ENCODE measurements at regions not wholly inside any gene's neighbourhood (a gene's known extent, or its start where the extent isn't known, plus 50 kb on each side); places are given as distances from the start of the nearest gene placed in this dataset.

DNA sequence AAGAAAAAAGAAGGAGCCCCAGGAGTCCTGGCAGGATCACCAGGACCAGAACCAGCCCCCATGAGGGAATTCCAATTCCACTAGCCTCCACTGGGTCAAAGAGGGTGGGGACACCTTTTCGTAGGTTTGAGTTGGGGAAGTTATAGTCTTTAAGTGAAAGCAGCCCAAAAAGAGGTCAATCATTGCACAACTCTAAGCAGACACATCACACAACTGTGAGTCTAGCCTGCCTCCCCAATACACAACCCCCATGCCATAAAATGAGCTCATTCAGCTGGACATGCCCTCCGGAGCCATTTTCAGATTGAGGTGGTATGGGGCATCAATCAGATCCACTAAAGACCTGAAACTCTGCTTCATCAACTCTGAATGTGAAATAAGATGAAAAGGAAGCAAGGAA, 179.9 kb downstream of the NPHP4 start:
- Histone ChIP-seq H3K27ac (ENCODE audit: low read length) (no peak overlapping the region), H3K36me3 (ENCODE audit: insufficient read depth, low read depth, low read length) (no peaks in the 10 kb centered on the region), H3K9me3 (ENCODE audit: insufficient read depth, low read depth, low read length) (no peaks in the 10 kb centered on the region; the same call in 1 of the 2 replicates), H3K9ac (ENCODE audit: low read depth, low read length) (no peak overlapping the region), H3K27me3 (ENCODE audit: insufficient read depth, low read length) (no peaks in the 10 kb centered on the region), H3K4me3 (ENCODE audit: low read length) (no peak overlapping the region), H3K4me1 (ENCODE audit: insufficient read depth, low read length) (no peaks in the 10 kb centered on the region)

- Histone ChIP-seq H3K4me1 (ENCODE audit: insufficient read depth, low read length) (no peaks in the 10 kb centered on the region), H3K36me3 (ENCODE audit: insufficient read depth, low read depth, low read length) (no peaks in the 10 kb centered on the region), H3K9me3 (ENCODE audit: insufficient read depth, low read depth, low read length) (no peaks in the 10 kb centered on the region; the same call in 1 of the 2 replicates), H3K27me3 (ENCODE audit: insufficient read depth, low read length) (no peaks in the 10 kb centered on the region), H3K4me3 (ENCODE audit: low read length) (no peak overlapping the region), H3K9ac (ENCODE audit: low read depth, low read length) (no peak overlapping the region), H3K27ac (ENCODE audit: low read length) (no peak overlapping the region)
Measured at GRCh38 chr1:5811419-5811818, 180.8 kb downstream of the NPHP4 start.

- no peaks in the 10 kb centered on the region for H3K4me1 ChIP-seq (ENCODE audit: insufficient read depth, low read length)
- no peaks in the 10 kb centered on the region for H3K36me3 ChIP-seq (ENCODE audit: insufficient read depth, low read depth, low read length)
- H3K27ac ChIP-seq (ENCODE audit: low read length): no peak overlapping the region
- no peak overlapping the region for H3K4me3 ChIP-seq (ENCODE audit: low read length)
- H3K9me3 ChIP-seq (ENCODE audit: insufficient read depth, low read depth, low read length): no peaks in the 10 kb centered on the region; the same call in 1 of the 2 replicates
- H3K9ac ChIP-seq (ENCODE audit: low read depth, low read length): no peak overlapping the region
- no peaks in the 10 kb centered on the region for H3K27me3 ChIP-seq (ENCODE audit: insufficient read depth, low read length)
Measured at GRCh38 chr1:5810553-5811270, 181.5 kb downstream of the NPHP4 start.

DNA sequence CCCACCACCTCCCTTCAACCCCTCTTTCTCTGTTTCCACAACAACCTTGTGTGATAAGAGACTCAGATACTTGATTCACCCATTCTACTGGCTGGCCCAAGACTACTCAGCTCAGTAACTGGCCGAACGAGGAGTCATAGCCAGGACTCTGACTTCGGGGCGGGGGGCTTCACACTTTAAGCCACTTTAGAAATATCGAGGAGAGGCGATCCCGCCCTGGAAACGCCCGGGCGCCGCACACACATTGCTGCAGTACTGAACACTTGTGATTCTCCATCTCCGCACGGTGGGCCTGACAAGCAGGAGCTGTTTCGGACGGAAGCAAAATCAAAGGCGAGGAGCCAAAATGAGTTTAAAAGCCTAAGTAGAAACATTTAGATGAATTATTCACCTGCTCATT, 182.1 kb downstream of the NPHP4 start:
- no peaks in the 10 kb centered on the region for H3K4me1 ChIP-seq (ENCODE audit: insufficient read depth, low read length)
- no peaks in the 10 kb centered on the region for H3K36me3 ChIP-seq (ENCODE audit: insufficient read depth, low read depth, low read length)
- no peaks in the 10 kb centered on the region; the same call in 1 of the 2 replicates for H3K9me3 ChIP-seq (ENCODE audit: insufficient read depth, low read depth, low read length)
- no peak overlapping the region for H3K27ac ChIP-seq (ENCODE audit: low read length)
- H3K9ac ChIP-seq (ENCODE audit: low read depth, low read length): no peak overlapping the region
- no peaks in the 10 kb centered on the region for H3K27me3 ChIP-seq (ENCODE audit: insufficient read depth, low read length)
- H3K4me3 ChIP-seq (ENCODE audit: low read length): no peak overlapping the region

DNA sequence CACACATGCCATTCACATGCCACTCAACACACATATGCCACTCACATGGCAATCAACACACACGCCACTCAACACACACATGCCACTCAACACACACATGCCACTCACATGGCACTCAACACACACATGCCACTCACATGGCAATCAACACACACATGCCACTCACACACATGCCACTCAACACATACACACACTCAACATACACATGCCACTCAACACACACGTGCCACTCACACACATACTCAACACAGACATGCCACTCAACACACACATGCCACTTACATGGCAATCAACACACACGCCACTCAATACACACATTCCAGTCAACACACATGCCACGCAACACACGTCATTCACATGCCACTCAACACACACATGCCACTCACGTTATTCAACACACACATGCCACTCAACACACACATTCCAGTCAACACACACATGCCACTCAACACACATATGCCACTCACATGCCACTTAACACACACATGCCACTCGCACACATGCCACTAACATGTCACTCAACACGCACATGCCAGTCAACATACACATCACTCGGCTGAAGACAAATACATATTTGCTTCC, 182.9 kb downstream of the NPHP4 start:
- H3K9ac ChIP-seq (ENCODE audit: low read depth, low read length): no peak overlapping the region
- no peak overlapping the region for H3K4me3 ChIP-seq (ENCODE audit: low read length)
- no peaks in the 10 kb centered on the region; the same call in 1 of the 2 replicates for H3K9me3 ChIP-seq (ENCODE audit: insufficient read depth, low read depth, low read length)
- H3K27me3 ChIP-seq (ENCODE audit: insufficient read depth, low read length): no peaks in the 10 kb centered on the region
- H3K4me1 ChIP-seq (ENCODE audit: insufficient read depth, low read length): no peaks in the 10 kb centered on the region
- H3K27ac ChIP-seq (ENCODE audit: low read length): no peak overlapping the region
- H3K36me3 ChIP-seq (ENCODE audit: insufficient read depth, low read depth, low read length): no peaks in the 10 kb centered on the region

DNA sequence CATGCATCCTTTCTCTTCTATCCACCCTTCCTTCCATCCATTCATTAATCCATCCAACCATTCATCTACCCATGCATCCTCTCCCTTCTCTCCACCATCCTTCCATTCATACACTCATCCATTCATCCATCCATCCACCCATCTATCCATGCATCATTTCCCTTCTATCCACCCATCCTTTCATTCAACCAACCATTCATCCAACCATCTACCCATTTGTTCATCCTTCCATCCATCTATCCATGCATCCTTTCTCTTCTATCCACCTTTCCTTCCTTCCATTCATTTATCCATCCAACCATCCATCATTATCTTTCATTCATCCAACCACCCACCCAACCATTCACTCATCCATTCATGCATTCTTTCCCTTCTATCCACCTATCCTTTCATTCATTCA, 188.4 kb downstream of the NPHP4 start:
- Histone ChIP-seq H3K4me1 (ENCODE audit: insufficient read depth, low read length) (no peaks in the 10 kb centered on the region), H3K27me3 (ENCODE audit: insufficient read depth, low read length) (no peaks in the 10 kb centered on the region), H3K9ac (ENCODE audit: low read depth, low read length) (no peak overlapping the region), H3K27ac (ENCODE audit: low read length) (no peak overlapping the region), H3K36me3 (ENCODE audit: insufficient read depth, low read depth, low read length) (no peaks in the 10 kb centered on the region), H3K9me3 (ENCODE audit: insufficient read depth, low read depth, low read length) (no peaks in the 10 kb centered on the region), H3K4me3 (ENCODE audit: low read length) (no peak overlapping the region)

GRCh38 chr1:5802606-5803005, 189.6 kb downstream of the NPHP4 start:
- Histone ChIP-seq H3K9ac (ENCODE audit: low read depth, low read length) (no peak overlapping the region), H3K4me1 (ENCODE audit: insufficient read depth, low read length) (0 out of 2 replicates have a peak, but pooled peaks cover 4% of the 10 kb centered on the region), H3K36me3 (ENCODE audit: insufficient read depth, low read depth, low read length) (no peaks in the 10 kb centered on the region), H3K9me3 (ENCODE audit: insufficient read depth, low read depth, low read length) (no peaks in the 10 kb centered on the region), H3K27ac (ENCODE audit: low read length) (no peak overlapping the region), H3K4me3 (ENCODE audit: low read length) (no peak overlapping the region), H3K27me3 (ENCODE audit: insufficient read depth, low read length) (no peaks in the 10 kb centered on the region)

- H3K9me3 ChIP-seq (ENCODE audit: insufficient read depth, low read depth, low read length): no peaks in the 10 kb centered on the region
- H3K4me3 ChIP-seq (ENCODE audit: low read length): no peak overlapping the region
- no peak overlapping the region for H3K9ac ChIP-seq (ENCODE audit: low read depth, low read length)
- H3K36me3 ChIP-seq (ENCODE audit: insufficient read depth, low read depth, low read length): no peaks in the 10 kb centered on the region
- H3K27me3 ChIP-seq (ENCODE audit: insufficient read depth, low read length): no peaks in the 10 kb centered on the region
- H3K4me1 ChIP-seq (ENCODE audit: insufficient read depth, low read length): 0 out of 2 replicates have a peak, but pooled peaks cover 4% of the 10 kb centered on the region
- no peak overlapping the region for H3K27ac ChIP-seq (ENCODE audit: low read length)
Measured at GRCh38 chr1:5798904-5799303, 193.3 kb downstream of the NPHP4 start.

- no peak overlapping the region for H3K27ac ChIP-seq (ENCODE audit: low read length)
- H3K9me3 ChIP-seq (ENCODE audit: insufficient read depth, low read depth, low read length): no peaks in the 10 kb centered on the region
- no peaks in the 10 kb centered on the region for H3K27me3 ChIP-seq (ENCODE audit: insufficient read depth, low read length)
- 0 out of 2 replicates have a peak, but pooled peaks cover 4% of the 10 kb centered on the region for H3K4me1 ChIP-seq (ENCODE audit: insufficient read depth, low read length)
- no peaks in the 10 kb centered on the region for H3K36me3 ChIP-seq (ENCODE audit: insufficient read depth, low read depth, low read length)
- no peak overlapping the region for H3K9ac ChIP-seq (ENCODE audit: low read depth, low read length)
- no peak overlapping the region for H3K4me3 ChIP-seq (ENCODE audit: low read length)
Measured at GRCh38 chr1:5798151-5798730, 194.0 kb downstream of the NPHP4 start.

- no peaks in the 10 kb centered on the region for H3K27me3 ChIP-seq (ENCODE audit: insufficient read depth, low read length)
- H3K36me3 ChIP-seq (ENCODE audit: insufficient read depth, low read depth, low read length): no peaks in the 10 kb centered on the region
- no peak overlapping the region for H3K27ac ChIP-seq (ENCODE audit: low read length)
- H3K4me3 ChIP-seq (ENCODE audit: low read length): no peak overlapping the region
- peaks cover 2% of the 10 kb centered on the region; the same call in 1 of the 2 replicates for H3K9me3 ChIP-seq (ENCODE audit: insufficient read depth, low read depth, low read length)
- no peak overlapping the region for H3K9ac ChIP-seq (ENCODE audit: low read depth, low read length)
- 0 out of 2 replicates have a peak, but pooled peaks cover 4% of the 10 kb centered on the region for H3K4me1 ChIP-seq (ENCODE audit: insufficient read depth, low read length)
Measured at GRCh38 chr1:5796028-5796427, 196.2 kb downstream of the NPHP4 start.

DNA sequence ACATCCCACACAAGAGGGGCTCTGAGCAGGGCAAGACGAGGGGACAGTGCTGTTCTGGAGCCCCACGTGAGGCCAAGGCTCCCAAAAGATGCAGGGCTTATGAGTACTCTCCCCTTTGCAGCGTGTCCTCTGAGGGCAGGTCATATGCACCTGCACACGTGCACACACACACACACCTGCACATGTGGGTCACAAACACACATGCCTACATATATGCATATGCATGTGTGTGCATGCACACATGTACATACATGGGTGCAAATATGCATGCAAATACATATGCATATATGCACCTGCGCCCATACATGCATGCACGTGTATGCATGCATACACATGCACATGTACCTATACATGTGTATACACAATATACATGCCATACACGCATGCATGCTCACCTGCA, 197.9 kb downstream of the NPHP4 start:
- Histone ChIP-seq H3K27ac (ENCODE audit: low read length) (no peak overlapping the region), H3K9me3 (ENCODE audit: insufficient read depth, low read depth, low read length) (peaks cover 12% of the 10 kb centered on the region; the same call in 1 of the 2 replicates), H3K36me3 (ENCODE audit: insufficient read depth, low read depth, low read length) (no peaks in the 10 kb centered on the region), H3K4me1 (ENCODE audit: insufficient read depth, low read length) (0 out of 2 replicates have a peak, but pooled peaks cover 4% of the 10 kb centered on the region), H3K27me3 (ENCODE audit: insufficient read depth, low read length) (no peaks in the 10 kb centered on the region), H3K9ac (ENCODE audit: low read depth, low read length) (no peak overlapping the region), H3K4me3 (ENCODE audit: low read length) (no peak overlapping the region)

DNA sequence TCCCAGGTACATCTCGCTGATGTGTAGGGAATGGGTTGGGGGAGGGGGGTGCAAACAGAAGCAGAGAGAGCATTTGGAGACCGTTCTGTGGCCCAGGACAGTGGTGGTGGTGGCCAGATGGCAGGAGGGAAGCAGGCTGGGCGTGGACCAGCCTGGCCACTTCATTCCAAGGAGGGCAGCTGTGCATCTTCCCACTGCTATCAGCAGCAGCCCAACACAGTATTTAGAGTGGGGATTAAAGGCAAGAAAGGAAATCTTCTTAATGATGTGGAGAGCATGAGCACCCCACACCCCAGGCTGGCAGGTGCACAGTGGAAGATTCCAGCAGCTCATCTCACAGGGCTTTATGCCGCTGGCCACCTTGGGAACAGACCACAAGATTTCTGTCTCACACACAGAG, 198.7 kb downstream of the NPHP4 start:
- H3K4me1 ChIP-seq (ENCODE audit: insufficient read depth, low read length): 0 out of 2 replicates have a peak, but pooled peaks cover 4% of the 10 kb centered on the region
- H3K36me3 ChIP-seq (ENCODE audit: insufficient read depth, low read depth, low read length): no peaks in the 10 kb centered on the region
- H3K27ac ChIP-seq (ENCODE audit: low read length): no peak overlapping the region
- no peak overlapping the region for H3K4me3 ChIP-seq (ENCODE audit: low read length)
- no peaks in the 10 kb centered on the region for H3K27me3 ChIP-seq (ENCODE audit: insufficient read depth, low read length)
- no peak overlapping the region for H3K9ac ChIP-seq (ENCODE audit: low read depth, low read length)
- H3K9me3 ChIP-seq (ENCODE audit: insufficient read depth, low read depth, low read length): peaks cover 12% of the 10 kb centered on the region; the same call in 1 of the 2 replicates

Measured in iPS-20b (cell line).